Endothelial cell of umbilical vein (primary cell): ENCODE measurements at regions not wholly inside any gene's neighbourhood (a gene's known extent, or its start where the extent isn't known, plus 50 kb on each side); places are given as distances from the start of the nearest gene placed in this dataset.

Experiments
- EZH2 ChIP-seq: IDR thresholded peaks from 2 replicates; pipeline ENCODE4 v1.6.1; 2012; ENCODE audit warnings: borderline replicate concordance, low read depth, mild to moderate bottlenecking, moderate library complexity, low read length, inconsistent platforms; ENCODE audit not compliant: severe bottlenecking
- FOS ChIP-seq: IDR thresholded peaks from 2 replicates; pipeline ENCODE4 v1.6.1; 2011; ENCODE audit warnings: mild to moderate bottlenecking, low read length, moderate library complexity, borderline replicate concordance; ENCODE audit not compliant: insufficient read depth
- JUN ChIP-seq: IDR thresholded peaks from 2 replicates; pipeline ENCODE4 v1.6.1; 2011; ENCODE audit warnings: borderline replicate concordance, low read depth; ENCODE audit not compliant: insufficient read length, insufficient read depth
- MYC ChIP-seq: IDR thresholded peaks from one replicate; pipeline ENCODE4 v1.6.1; 2011; ENCODE audit warnings: mild to moderate bottlenecking, low read depth, low read length
- POLR2A ChIP-seq: IDR thresholded peaks from 2 replicates; pipeline ENCODE4 v1.6.1; 2012; ENCODE audit warnings: low read depth, mild to moderate bottlenecking, control low read depth, low read length
- TF ChIP-seq, protein P1 (sequence below), 2 donors: IDR thresholded peaks; 1 replicate in 1 of 2; 2 replicates in 1 of 2; pipeline ENCODE4 v1.5.1; 2011; ENCODE audit warnings: low read length in 2 of 2, mild to moderate bottlenecking in 2 of 2, moderate library complexity in 2 of 2, control low read depth in 1 of 2, inconsistent platforms in 1 of 2, low read depth in 1 of 2; ENCODE audit not compliant: insufficient read depth in 1 of 2; ENCODE audit errors: extremely low read depth in 1 of 2
- TF ChIP-seq, protein P2 (sequence below): IDR thresholded peaks from 2 replicates; pipeline ENCODE4 v1.6.1; 2011; ENCODE audit not compliant: insufficient read depth, insufficient read length

DNA sequence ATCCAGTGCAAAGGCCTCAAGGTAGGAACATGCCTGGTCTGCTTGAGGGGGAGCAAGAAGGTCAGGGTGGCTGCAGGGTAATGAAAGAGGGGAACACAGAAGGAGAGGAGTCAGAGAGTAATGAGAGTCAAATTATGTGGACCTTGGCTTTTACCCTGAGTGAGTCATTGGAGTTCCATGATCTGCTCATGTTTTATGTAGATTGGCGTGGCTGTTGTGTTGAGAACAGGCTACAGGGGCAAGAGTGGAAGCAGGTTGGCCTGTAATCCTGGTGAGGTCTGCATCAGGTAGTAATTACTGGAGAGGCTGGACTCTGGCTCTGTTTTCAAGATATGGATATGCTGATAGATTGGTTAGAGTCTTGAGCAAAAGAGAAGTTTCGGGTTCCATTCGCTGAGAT lies 177.7 kb upstream of the NR3C1 start:
- TF ChIP-seq JUN (no peak), EZH2 (no peak), MYC (no peak), FOS (no peak), POLR2A (no peak)
- TF ChIP-seq, protein P1, sequence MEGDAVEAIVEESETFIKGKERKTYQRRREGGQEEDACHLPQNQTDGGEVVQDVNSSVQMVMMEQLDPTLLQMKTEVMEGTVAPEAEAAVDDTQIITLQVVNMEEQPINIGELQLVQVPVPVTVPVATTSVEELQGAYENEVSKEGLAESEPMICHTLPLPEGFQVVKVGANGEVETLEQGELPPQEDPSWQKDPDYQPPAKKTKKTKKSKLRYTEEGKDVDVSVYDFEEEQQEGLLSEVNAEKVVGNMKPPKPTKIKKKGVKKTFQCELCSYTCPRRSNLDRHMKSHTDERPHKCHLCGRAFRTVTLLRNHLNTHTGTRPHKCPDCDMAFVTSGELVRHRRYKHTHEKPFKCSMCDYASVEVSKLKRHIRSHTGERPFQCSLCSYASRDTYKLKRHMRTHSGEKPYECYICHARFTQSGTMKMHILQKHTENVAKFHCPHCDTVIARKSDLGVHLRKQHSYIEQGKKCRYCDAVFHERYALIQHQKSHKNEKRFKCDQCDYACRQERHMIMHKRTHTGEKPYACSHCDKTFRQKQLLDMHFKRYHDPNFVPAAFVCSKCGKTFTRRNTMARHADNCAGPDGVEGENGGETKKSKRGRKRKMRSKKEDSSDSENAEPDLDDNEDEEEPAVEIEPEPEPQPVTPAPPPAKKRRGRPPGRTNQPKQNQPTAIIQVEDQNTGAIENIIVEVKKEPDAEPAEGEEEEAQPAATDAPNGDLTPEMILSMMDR (IDR thresholded peaks at IDR 0.05; ENCODE audit: extremely low read depth in 1 of 2, insufficient read depth in 1 of 2, low read depth in 1 of 2, low read length in 2 of 2): no peak
- TF ChIP-seq, protein P2, sequence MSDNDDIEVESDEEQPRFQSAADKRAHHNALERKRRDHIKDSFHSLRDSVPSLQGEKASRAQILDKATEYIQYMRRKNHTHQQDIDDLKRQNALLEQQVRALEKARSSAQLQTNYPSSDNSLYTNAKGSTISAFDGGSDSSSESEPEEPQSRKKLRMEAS: no peak
